Kidney tubule cell (primary cell): ENCODE measurements at regions not wholly inside any gene's neighbourhood (a gene's known extent, or its start where the extent isn't known, plus 50 kb on each side); places are given as distances from the start of the nearest gene placed in this dataset.

Source experiments
- DNase-seq: peaks from one replicate; pipeline ENCODE4 v3.0.0-alpha.2; 2018; ENCODE audit warnings: low spot score

DNA sequence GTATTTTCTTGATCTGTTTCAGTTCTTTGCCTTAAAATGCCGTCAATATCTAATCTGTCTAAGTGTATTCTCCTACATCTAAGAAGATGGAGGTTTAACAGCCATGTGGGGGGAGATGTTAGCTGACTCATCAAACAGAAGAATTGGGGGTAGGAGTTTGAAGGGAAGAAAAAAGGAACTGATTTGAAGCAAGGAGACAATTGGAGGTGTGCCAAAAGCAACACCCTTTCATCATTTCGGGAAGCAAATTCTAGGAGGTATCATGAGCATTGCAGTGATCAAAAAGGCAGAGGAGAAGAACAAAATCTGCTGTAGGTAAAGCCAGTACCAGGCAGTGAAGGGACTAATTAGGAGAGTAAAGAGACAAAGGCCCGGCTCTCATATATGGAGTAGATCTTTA lies 337.3 kb upstream of the TBC1D5 start:
- peak; percentile 10 for DNase-seq

DNA sequence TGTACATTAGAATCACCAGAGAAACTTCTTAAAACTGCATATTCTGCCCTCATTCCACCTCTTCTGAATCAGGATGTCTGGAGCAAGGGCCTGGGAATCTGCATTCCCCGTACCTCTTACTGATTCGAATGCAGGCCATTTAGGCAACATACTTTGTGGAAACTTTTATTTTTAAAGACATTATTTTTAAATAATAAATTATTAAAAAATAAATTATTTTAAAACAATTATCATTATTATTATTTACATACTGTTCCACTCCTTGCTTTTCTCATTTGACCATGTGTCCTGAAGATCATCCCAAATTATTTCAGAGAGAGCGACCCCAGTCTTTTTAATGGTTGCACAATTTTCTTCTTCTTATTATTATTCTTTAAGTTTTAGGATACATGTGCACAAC lies 336.6 kb upstream of the TBC1D5 start:
- no peak for DNase-seq

DNA sequence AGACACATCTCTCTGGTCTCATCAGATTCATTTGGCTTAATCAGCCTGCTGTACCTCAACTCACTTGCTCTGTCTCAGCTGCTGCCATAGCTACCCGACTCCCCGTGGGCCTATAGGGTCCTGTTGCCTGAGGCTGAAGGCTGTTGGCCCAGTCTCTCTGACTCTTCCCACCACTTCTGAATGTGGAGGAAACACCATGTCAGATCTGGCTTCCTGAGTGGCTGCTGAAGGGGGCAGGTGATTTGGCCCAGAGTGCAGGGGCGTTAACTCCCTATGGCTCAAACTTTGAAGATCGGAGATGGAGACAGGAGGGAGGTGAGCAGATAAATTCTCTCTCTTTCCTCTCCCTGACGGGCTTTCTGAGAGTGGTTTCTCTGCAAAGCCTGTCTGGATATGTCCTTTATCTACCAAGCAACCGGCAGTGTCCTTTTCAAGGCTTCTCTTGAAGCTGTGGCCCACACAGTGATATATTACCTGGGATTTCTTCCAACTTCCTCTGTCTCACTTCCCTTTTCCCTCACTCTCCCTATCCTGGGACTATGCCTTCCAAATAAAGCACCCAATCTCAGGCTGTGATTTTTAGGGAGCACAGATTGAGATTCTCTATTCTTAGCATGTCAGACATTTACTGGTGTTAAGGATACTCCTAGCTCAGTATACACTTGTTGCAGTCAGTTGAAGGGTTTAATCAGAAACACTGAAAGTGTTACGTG lies 334.9 kb upstream of the TBC1D5 start:
- no peak for DNase-seq

DNA sequence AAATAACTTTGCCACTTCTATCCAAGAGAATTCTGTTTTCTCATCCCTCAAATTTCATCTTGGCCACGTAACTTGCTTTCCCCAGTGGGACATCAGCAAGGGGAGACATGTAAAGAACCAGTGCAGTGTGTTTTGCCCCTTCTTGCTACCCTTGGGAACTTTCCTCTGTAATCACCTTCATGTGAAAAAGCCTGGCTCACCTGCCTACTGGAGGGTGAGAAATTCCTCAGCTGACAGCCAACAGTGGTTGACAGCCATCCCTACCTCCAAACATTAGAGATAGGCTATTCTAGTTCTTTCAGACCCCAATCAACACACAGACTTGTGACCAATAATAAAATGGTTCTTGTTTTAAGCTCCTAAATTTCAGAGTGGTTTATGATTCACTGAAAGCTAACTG lies 333.9 kb upstream of the TBC1D5 start:
- no peak for DNase-seq

DNA sequence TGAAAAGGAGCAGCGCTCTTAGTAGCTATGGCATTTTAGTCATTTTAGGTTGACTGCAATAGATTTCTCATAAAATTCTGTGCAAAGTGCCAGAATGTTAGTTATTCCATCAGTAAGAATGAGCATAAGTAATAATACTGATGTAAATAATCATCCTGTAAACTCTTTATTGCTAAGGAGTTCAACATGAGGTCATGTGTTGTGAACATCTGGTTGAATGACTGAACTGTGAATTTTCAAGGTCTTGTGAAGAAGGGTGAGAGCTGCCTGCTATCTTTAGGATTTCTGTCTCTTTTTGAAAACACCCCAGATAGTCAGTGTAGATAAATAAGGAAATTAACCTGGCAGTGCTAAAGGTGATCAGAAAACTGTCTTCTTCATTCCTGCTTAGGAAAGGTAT lies 333.4 kb upstream of the TBC1D5 start:
- no peak for DNase-seq

DNA sequence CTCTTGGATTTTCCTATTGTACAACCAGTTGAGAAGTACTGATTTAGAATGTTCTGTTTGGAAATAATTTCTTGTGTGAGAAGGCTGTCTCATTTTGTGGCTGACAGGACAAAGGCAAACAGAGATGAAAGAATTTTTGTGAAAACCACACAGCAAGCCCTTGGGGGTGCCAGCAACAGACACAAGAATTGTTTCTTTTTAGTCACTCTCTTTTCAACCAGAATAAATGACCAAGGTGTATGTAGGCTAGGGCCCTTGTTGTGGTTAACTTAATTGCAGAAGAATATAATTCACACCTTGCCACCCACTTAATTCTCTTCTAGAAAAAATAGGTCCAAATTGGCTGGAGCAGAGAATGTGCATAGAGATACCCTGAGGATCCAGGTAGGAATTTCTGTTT lies 329.4 kb upstream of the TBC1D5 start:
- DNase-seq: peak; percentile 35

DNA sequence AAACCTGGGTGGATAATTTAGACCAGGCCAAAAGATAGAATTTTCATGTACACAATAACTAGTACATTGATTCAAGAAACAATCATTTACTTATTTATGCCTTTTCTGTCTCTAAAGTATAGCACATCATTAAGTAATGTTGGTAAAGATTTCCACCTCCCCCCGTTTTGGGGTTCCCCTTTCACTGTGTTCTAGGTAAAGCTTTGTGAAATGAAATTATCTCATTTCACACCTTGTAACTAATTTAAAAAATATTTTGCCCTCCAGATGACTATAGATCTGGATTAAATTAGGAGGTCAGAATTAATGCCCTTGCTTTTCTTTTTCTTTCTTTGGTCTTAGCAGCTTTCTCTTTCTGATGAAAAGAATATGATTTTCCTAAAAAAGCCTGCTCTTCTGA lies 328.5 kb upstream of the TBC1D5 start:
- DNase-seq: no peak

DNA sequence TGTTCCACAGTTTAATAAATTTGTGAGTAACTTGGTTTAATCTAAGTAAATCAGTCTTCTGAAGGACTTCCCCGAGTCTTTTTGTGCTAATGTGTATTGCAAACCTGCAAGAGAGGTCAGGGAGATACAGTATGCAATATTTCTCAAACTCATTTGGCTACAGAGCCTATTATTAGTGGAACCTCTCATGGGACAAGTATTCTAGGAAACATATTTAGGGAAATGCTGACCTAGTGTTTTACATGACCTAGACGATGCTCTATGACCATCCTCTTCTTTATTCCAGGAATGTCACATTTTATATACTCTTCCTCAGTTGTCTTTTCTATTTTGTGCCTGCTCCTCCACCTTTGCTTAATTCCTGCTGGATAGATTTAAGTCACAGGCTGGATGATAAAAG lies 327.8 kb upstream of the TBC1D5 start:
- DNase-seq: no peak

DNA sequence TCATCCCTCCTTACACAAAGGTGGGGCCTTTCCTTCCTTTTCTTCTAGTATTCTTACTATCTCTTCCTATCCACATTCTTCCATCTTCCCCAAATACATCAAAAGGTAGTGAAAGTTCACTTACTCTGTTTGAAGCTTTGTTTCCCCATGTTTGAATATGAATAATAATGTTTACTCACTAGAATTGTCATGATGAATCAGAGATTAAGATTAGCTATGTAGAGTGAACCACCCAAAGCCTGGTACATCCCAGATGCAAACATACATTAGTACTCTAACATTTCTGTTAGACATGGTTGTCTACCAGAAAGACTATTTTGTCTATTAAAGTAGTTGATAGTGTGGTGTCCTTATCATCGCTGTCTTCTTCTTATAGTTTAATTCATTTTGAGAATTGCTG lies 327.1 kb upstream of the TBC1D5 start:
- no peak for DNase-seq

DNA sequence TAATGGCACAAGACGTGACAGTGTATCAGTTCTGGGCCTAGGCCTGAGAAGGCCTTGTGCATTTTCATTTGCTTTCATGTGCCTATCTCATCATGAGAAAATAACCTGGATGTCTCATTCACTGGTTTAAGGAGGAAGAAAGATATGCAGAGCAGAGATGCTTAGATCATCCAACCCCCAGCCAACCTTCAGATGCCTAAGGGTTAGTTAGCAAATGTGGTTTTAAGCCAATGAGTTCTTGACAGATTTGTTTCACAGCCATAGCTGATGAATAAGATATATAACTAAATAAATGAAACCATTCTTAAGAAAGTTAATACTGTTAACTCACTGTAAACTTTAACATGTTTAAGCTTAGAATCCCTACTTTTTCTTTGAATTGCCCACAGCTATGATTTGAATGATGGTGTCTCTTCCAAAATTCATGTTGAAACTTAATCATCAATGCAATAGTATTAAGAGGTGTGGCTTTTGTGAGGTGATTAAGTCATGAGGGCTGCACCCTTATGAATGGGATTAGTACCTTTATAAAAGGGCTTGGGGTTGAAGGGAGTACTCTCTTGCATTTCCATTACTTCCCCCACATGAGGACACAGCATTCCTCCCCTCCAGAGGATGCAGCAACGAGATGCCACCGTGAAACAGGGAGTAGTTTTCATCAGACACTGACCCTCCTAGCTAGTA lies 324.6 kb upstream of the TBC1D5 start:
- peak; percentile 49 for DNase-seq

DNA sequence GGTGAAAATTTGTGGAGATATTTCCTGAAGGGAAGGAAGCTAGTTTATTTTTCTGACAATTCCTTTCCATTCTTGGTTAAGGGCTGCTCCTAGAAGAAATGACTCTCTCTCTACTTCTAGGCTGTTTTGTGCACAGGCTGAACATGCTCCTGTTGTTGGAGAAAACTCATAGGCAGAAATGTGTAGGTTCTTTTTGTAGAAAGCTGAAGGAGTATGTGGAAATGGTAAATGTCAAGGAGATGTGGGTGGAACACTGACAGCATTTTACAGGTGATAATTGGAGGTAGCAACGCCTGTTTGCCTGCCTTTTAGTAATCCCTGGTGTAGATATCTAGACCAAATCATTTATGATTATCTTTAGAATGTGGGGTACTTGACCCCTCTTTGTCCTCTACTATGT lies 322.2 kb upstream of the TBC1D5 start:
- no peak for DNase-seq

DNA sequence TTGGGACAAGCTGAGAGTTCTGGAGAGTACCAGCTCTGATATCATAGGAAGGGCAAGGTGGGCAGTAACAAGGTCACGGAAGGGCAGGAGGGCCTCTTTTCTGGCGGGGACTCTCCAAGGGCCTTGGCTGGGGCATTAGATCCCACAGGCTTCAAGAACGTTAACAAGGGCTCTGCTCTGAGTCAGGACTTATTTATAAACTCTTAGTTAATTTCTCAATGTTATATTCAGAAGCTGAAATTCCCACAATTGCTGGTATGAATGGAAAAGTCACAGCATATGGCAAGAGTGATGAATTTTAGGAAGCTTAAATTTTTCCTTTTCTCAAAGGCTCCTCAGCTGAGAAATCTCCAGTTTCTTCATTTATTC lies 320.2 kb upstream of the TBC1D5 start:
- no peak for DNase-seq

DNA sequence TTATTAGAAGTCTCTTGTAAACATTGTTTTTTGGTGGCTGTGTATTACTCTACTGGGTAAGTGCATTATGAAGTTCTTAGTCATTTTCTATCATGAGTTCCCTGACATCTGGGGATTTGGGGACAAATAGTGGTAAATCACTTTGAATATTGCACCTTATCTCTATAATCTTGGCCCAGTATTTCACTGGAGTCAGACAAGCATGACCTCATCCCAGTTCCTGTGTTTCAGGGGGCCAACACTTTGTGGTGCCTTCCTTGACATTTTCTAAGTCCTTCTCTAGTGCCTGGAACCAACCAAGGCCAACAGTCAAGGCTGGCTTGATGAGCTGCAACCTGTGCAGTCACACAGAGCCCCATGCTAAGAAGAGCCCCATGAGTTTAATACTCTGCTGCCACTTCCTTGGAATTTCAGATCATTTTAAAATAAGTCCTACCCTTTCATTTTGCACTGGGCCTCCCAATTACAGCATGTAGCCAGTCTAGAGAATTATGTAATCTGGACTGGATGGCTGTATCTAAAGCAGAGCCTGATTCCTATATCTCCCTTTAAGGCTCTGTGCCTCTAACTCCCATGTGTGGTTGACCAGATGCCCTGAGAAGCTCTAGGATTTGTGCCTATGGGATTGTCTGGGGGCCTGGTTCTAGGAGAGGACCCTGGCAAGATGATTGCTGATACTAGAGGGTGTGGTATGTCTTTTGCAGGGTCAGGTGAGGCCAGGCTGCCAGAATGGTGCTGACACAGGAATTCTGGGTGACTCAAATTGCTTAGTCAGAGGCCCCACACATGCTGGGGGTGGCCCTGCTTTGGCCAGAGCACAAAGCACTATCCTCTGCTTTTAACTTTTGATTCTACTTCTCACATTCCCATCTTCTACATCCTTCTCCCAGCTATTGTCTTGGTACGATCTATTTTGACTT lies 319.6 kb upstream of the TBC1D5 start:
- DNase-seq: peak; percentile 66

DNA sequence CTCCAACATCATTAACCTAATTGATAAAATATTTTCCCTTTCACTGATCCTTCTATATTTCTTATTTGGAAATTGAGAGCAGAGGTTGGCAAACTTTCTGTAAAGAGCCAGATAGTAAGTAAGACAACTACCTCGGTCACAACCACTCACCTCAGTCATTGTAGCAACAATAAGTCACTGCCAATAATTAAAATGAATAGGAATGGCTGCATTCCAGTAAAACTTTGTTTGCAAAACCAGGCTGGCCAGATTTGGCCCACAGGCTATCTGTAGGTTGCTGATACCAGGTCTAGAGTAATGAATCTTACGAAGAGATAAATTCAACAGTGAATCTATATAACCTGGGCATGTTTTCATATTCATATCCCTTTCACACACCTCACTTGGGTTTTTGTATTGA lies 316.2 kb upstream of the TBC1D5 start:
- DNase-seq: no peak

DNA sequence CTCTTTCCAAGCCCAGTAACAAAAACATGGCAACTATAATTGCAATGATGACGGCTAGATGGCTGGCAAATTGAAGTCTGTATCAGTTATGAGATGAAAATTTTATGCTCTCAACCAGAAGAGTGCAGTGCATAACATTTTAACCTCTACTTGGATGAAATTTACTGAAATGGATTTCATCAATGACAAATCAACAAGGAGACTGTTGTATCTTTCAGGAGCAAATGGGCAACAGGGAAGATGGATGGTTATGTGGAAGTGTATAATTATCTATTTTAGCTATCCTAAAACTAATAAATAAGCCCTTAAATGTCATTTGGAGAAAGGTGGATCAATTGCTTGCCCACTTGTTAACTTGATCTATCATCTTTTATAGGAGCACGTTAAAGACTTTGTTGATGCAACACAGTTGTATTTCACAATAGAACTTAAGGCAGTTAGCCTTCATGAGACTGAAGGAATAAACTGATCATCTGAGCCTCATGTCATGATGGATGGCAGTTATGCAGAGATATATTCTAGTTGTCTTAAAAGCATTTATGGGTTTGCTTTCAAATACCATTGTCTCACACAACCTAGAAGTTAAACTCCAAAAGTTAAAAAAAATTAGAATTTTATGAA lies 315.1 kb upstream of the TBC1D5 start:
- DNase-seq: no peak

DNA sequence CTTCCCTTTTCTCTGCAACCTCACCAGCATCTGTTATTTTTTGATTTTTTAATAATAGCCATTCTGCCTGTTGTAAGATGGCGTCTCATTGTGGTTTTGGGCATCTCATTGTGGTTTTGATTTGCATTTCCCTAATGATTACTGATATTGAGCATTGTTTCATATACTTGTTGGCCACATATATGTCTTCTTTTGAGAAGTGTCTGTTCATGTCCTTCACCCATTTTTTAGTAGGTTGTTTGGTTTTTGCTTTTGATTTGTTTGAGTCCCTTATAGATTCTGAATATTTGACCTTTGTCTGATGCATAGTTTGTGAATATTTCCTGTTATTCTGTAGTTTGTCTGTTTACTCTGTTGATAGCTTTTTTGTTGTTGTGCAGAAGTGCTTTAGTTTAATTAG lies 312.2 kb upstream of the TBC1D5 start:
- DNase-seq: no peak

DNA sequence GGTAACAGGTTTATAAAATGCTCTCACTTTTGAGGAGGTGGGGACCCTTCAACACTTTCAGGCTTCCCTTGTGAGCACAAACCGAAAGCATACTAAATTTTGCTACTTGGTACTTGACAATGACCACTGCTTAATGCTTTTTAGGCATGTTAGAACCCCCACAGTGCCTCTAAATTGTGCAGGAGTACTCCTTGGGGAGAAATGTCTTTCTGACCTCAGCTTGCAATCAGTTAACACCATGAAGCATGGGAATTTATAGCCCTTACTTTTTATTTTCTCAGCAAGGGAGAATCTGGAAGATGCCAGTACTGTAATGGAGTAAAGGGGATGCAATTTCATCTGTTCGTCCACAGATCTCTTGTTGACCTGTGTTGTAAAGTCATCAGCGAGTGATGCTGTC lies 308.9 kb upstream of the TBC1D5 start:
- DNase-seq: no peak

DNA sequence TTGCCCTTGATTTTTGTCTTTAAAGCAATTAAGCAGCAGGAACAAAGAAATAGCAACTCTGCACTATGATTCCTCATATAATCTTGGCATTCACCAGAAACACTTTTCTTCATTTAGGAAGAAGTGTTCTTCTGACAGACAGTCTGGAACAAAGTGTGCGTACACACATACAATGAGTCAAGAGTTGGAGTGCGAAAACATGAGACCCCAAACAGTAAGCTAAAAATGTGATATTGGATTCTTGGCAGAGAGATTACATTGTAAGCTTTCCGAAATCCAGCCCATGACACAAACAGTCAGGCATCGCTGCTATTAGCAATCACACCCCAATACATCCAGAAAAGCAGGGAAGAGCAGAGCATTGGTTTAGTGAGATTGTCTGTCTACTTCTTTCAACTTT lies 306.7 kb upstream of the TBC1D5 start:
- no peak for DNase-seq

DNA sequence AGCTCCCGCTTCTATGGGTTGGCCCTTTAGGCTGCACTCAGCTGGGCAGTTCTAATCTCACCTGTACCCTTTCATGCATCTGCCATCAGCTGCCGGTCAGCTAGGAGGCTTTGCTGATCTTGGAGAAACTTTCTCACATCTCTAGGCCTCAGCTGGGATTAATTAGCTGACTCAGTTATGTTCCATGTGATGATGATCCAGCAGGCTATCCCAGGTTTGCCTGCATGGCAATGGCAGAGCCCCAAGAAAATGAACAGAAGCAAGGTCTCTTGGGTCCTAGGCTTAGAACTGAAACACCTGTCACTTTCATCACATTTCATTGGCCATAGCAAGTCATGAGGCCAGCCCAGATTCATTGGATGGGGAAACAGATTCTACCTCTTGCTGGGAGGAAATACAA lies 304.6 kb upstream of the TBC1D5 start:
- no peak for DNase-seq

DNA sequence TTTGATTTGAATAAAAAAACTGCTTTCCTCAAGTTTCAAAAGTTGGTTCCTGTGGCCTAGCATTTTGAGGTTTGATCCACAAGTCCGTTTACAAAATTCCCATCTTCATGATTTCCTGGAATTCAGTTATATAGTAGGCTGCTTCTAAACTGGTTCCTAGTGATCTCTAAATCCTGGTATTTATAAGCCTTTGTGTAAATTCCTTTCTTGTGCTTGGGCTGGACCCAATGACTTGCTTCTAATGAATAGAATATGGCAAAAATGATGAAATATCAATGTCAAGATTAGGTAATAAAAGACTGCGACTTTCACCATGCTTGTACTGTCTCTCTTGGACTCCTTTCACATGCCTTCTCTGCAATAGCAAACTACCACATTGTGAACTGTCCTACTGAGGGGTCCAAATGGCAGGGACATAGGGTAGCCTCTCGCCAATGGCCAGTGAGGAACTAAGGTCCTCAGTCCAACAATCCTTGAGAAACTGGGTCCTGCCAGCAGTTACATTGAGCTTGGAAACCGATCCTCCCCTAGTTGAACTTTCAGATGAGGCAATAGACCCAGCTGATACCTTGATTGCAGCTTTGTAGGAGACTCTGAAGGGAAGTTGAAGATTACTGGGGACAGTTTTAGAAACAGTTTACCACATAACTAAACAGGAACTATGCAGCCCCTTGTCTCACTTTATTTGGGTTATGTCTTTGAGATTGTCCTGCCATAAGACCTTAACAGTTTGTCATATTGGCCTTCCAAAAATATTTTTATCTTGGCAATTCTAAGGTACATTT lies 303.9 kb upstream of the TBC1D5 start:
- DNase-seq: no peak

DNA sequence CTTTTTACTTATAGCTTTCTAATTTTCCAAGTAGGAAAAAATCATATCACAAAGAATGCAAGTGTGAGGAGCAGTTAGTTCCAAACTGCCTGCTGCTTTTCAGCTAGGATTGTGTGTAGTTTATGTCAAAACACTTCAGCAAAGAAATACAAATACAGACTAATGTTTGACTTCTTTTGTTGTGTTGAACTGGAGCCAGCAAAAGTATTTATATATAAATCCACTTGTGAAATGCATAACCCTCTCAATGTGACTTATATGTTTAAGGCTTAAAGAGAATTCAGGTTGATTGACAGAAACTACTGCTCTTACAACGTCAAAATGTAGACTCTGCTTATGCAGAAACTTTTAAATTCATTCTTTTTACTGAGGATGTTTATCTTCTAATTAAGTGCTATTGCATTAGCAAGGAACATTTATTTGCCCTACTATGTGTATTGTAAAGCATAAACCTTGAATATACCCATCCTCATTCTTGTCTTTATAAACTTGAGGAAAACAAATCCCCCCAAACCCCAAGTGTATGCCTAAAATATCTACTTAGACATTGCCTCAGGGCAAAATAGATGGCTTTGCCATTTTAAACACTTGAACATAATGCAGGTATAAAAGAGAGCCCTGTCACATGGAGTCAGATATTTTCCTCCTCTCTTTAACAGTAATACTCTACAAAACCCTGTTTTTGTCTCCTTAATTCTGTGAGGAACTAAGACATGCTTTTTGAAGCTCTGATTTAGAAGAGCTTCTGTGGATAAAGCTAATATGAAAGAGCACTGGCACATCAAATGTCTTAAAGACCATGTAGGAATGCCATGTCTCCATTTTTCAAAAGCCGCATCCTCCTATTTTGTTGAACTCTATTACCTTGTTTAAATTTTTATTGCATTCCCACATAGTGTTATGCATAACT lies 302.8 kb upstream of the TBC1D5 start:
- no peak for DNase-seq
